ENCODE measurements at regions not wholly inside any gene's neighbourhood (a gene's known extent, or its start where the extent isn't known, plus 50 kb on each side); places are given as distances from the start of the nearest gene placed in this dataset.

- 15 to 100% (median 80%) methylated on average over 1 to 10 of the region's 10 CpGs; no CpG with 5 or more reads in 1 of the 10 experiments for WGBS, 10 experiments
- H3K27ac ChIP-seq, result no peak overlapping the region
- in situ Hi-C loops (cut with MboI; ENCODE audit: low pct_unique_long_range_greater_than_20kb in 2 of 9, low sequenced_read_pairs in 9 of 9, unreplicated experiment in 9 of 9), result no loop called here
- peaks cover 0 to 3% of the 10 kb centered on the region in 2 donors for H3K4me1 ChIP-seq (replicated peaks in 1 of 2)
- H3K4me3 ChIP-seq, result no peak overlapping the region
- no peak for ATAC-seq (replicated peaks in 6 of 8)
Measured at GRCh38 chr4:65921180-65921579, 250.9 kb upstream of the EPHA5 start.

- no peak overlapping the region for H3K4me3 ChIP-seq
- in situ Hi-C loops (cut with MboI; ENCODE audit: low pct_unique_long_range_greater_than_20kb in 2 of 9, low sequenced_read_pairs in 9 of 9, unreplicated experiment in 9 of 9), result no loop called here
- ATAC-seq (replicated peaks in 6 of 8), result no peak
- H3K27ac ChIP-seq, result no peak overlapping the region
- peaks cover 0 to 3% of the 10 kb centered on the region in 2 donors for H3K4me1 ChIP-seq (replicated peaks in 1 of 2)
Measured at GRCh38 chr4:65918872-65919271, 248.6 kb upstream of the EPHA5 start.

GRCh38 chr4:65918212-65918611 is 247.9 kb upstream of the EPHA5 start:
- 0 to 15% (median 0%) methylated on average over 1 of the region's 1 CpG; no CpG with 5 or more reads in 4 of the 10 experiments for WGBS, 10 experiments
- in situ Hi-C loops (cut with MboI; ENCODE audit: low pct_unique_long_range_greater_than_20kb in 2 of 9, low sequenced_read_pairs in 9 of 9, unreplicated experiment in 9 of 9), result no loop called here
- Histone ChIP-seq H3K4me3 (no peak overlapping the region), H3K27ac (no peak overlapping the region), H3K4me1 (replicated peaks in 1 of 2) (peaks cover 0 to 3% of the 10 kb centered on the region in 2 donors)
- peak in 2 of 8 experiments; percentile 46 to 49 for ATAC-seq (replicated peaks in 6 of 8)

- in situ Hi-C loops (cut with MboI; ENCODE audit: low pct_unique_long_range_greater_than_20kb in 2 of 9, low sequenced_read_pairs in 9 of 9, unreplicated experiment in 9 of 9), result no loop called here
- ATAC-seq (replicated peaks in 6 of 8), result peak in 5 of 8 experiments; percentile 80 to 96 (median 86)
- Histone ChIP-seq H3K4me1 (replicated peaks in 1 of 2) (peaks cover 0 to 3% of the 10 kb centered on the region in 2 donors), H3K4me3 (no peak overlapping the region), H3K27ac (no peak overlapping the region)
- WGBS, 10 experiments, result 0 to 65% (median 50%) methylated on average over 1 to 2 of the region's 2 CpGs; no CpG with 5 or more reads in 1 of the 10 experiments
Measured at GRCh38 chr4:65917486-65917885, 247.2 kb upstream of the EPHA5 start.

- ATAC-seq (replicated peaks in 6 of 8), result no peak
- in situ Hi-C loops (cut with MboI; ENCODE audit: low pct_unique_long_range_greater_than_20kb in 2 of 9, low sequenced_read_pairs in 9 of 9, unreplicated experiment in 9 of 9), result no loop called here
- Histone ChIP-seq H3K4me3 (no peak overlapping the region), H3K27ac (no peak overlapping the region), H3K4me1 (replicated peaks in 1 of 2) (no peaks in the 10 kb centered on the region)
- WGBS, 10 experiments, result 17 to 86% (median 36%) methylated on average over 1 of the region's 1 CpG; no CpG with 5 or more reads in 6 of the 10 experiments
Measured at GRCh38 chr4:65911720-65912119, 241.4 kb upstream of the EPHA5 start.

GRCh38 chr4:65893957-65894755 is 223.9 kb upstream of the EPHA5 start:
- in situ Hi-C loops (cut with MboI; ENCODE audit: low pct_unique_long_range_greater_than_20kb in 2 of 9, low sequenced_read_pairs in 9 of 9, unreplicated experiment in 9 of 9), result no loop called here
- WGBS, 10 experiments, result 2 to 89% (median 48%) methylated on average over 1 to 6 of the region's 6 CpGs

GRCh38 chr4:65893271-65893670 is 223.0 kb upstream of the EPHA5 start:
- no peak for ATAC-seq (replicated peaks in 6 of 8)
- Histone ChIP-seq H3K4me1 (replicated peaks in 1 of 2) (no peaks in the 10 kb centered on the region), H3K27ac (no peak overlapping the region), H3K4me3 (no peak overlapping the region)
- 0 to 60% (median 0%) methylated on average over 1 of the region's 1 CpG; no CpG with 5 or more reads in 1 of the 10 experiments for WGBS, 10 experiments
- in situ Hi-C loops (cut with MboI; ENCODE audit: low pct_unique_long_range_greater_than_20kb in 2 of 9, low sequenced_read_pairs in 9 of 9, unreplicated experiment in 9 of 9), result no loop called here

More at GRCh38 chr4:65893957-65894755, 223.9 kb upstream of the EPHA5 start:
- no peaks in the 10 kb centered on the region for H3K4me1 ChIP-seq (replicated peaks in 1 of 2)
- no peak overlapping the region for H3K4me3 ChIP-seq
- no peak for ATAC-seq (replicated peaks in 6 of 8)
- no peak overlapping the region for H3K27ac ChIP-seq

GRCh38 chr4:65880594-65880993 is 210.3 kb upstream of the EPHA5 start:
- 0 to 100% (median 60%) methylated on average over 1 of the region's 1 CpG; no CpG with 5 or more reads in 3 of the 10 experiments for WGBS, 10 experiments
- no peak overlapping the region for H3K27ac ChIP-seq
- in situ Hi-C loops (cut with MboI; ENCODE audit: low pct_unique_long_range_greater_than_20kb in 2 of 9, low sequenced_read_pairs in 9 of 9, unreplicated experiment in 9 of 9), result no loop called here
- H3K4me1 ChIP-seq (replicated peaks in 1 of 2), result no peaks in the 10 kb centered on the region
- ATAC-seq (replicated peaks in 6 of 8), result no peak
- H3K4me3 ChIP-seq, result no peak overlapping the region

GRCh38 chr4:65868096-65868824 is 198.0 kb upstream of the EPHA5 start:
- no peak overlapping the region for H3K4me3 ChIP-seq
- ATAC-seq (replicated peaks in 6 of 8), result no peak

GRCh38 chr4:65865489-65865888 is 195.2 kb upstream of the EPHA5 start:
- H3K27ac ChIP-seq, result no peak overlapping the region
- in situ Hi-C loops (cut with MboI; ENCODE audit: low pct_unique_long_range_greater_than_20kb in 2 of 9, low sequenced_read_pairs in 9 of 9, unreplicated experiment in 9 of 9), result no loop called here
- H3K4me1 ChIP-seq (replicated peaks in 1 of 2), result no peaks in the 10 kb centered on the region
- 15 to 100% (median 67%) methylated on average over 1 to 4 of the region's 4 CpGs; no CpG with 5 or more reads in 1 of the 10 experiments for WGBS, 10 experiments
- H3K4me3 ChIP-seq, result no peak overlapping the region
- no peak for ATAC-seq (replicated peaks in 6 of 8)

More at GRCh38 chr4:65868096-65868824, 198.0 kb upstream of the EPHA5 start:
- Histone ChIP-seq H3K4me1 (replicated peaks in 1 of 2) (no peaks in the 10 kb centered on the region), H3K27ac (no peak overlapping the region)
- WGBS, 10 experiments, result 0 to 92% (median 70%) methylated on average over 1 to 4 of the region's 4 CpGs; no CpG with 5 or more reads in 1 of the 10 experiments
- in situ Hi-C loops (cut with MboI; ENCODE audit: low pct_unique_long_range_greater_than_20kb in 2 of 9, low sequenced_read_pairs in 9 of 9, unreplicated experiment in 9 of 9), result no loop called here

GRCh38 chr4:65861993-65862392 is 191.7 kb upstream of the EPHA5 start:
- H3K4me1 ChIP-seq (replicated peaks in 1 of 2), result no peaks in the 10 kb centered on the region
- H3K4me3 ChIP-seq, result no peak overlapping the region
- 0 to 100% (median 75%) methylated on average over 1 to 2 of the region's 2 CpGs; no CpG with 5 or more reads in 1 of the 10 experiments for WGBS, 10 experiments
- in situ Hi-C loops (cut with MboI; ENCODE audit: low pct_unique_long_range_greater_than_20kb in 2 of 9, low sequenced_read_pairs in 9 of 9, unreplicated experiment in 9 of 9), result no loop called here
- no peak for ATAC-seq (replicated peaks in 6 of 8)
- H3K27ac ChIP-seq, result no peak overlapping the region

- ATAC-seq (replicated peaks in 6 of 8), result peak in 6 of 8 experiments; percentile 57 to 79 (median 72)
- WGBS, 10 experiments, result 11 to 67% (median 28%) methylated on average over 1 to 4 of the region's 4 CpGs; no CpG with 5 or more reads in 1 of the 10 experiments
- in situ Hi-C loops (cut with MboI; ENCODE audit: low pct_unique_long_range_greater_than_20kb in 2 of 9, low sequenced_read_pairs in 9 of 9, unreplicated experiment in 9 of 9), result no loop called here
- Histone ChIP-seq H3K4me1 (replicated peaks in 1 of 2) (peaks cover 12 to 20% of the 10 kb centered on the region in 2 donors), H3K4me3 (no peak overlapping the region), H3K27ac (no peak overlapping the region)
Measured at GRCh38 chr4:65845199-65845773, 175.0 kb upstream of the EPHA5 start.

Data from motor neuron (in vitro differentiated cells).